GM12874 (cell line): ENCODE measurements at regions not wholly inside any gene's neighbourhood (a gene's known extent, or its start where the extent isn't known, plus 50 kb on each side); places are given as distances from the start of the nearest gene placed in this dataset.

Experiments used
- CTCF ChIP-seq: IDR thresholded peaks from 2 replicates; pipeline ENCODE4 v1.5.1; 2011; ENCODE audit warnings: low read depth, mild to moderate bottlenecking, control low read depth, low read length, moderate library complexity; ENCODE audit not compliant: insufficient read depth

GRCh38 chr11:112382561-112382960 lies 121.9 kb upstream of the PLET1 start:
- TF ChIP-seq CTCF: no peak

GRCh38 chr11:112388496-112388895 lies 127.8 kb upstream of the PLET1 start:
- no peak for TF ChIP-seq CTCF

- no peak for TF ChIP-seq CTCF
Measured at GRCh38 chr11:112391086-112391485, 130.4 kb upstream of the PLET1 start.

- TF ChIP-seq CTCF: no peak
Measured at GRCh38 chr11:112392904-112393303, 132.2 kb upstream of the PLET1 start.

- TF ChIP-seq CTCF: no peak
Measured at GRCh38 chr11:112394304-112394703, 133.6 kb upstream of the PLET1 start.

- no peak for TF ChIP-seq CTCF
Measured at GRCh38 chr11:112396076-112396475, 135.4 kb upstream of the PLET1 start.

GRCh38 chr11:112398798-112399478 lies 138.3 kb upstream of the PLET1 start:
- TF ChIP-seq CTCF: no peak
